Glutamatergic neuron (in vitro differentiated cells): ENCODE measurements at regions not wholly inside any gene's neighbourhood (a gene's known extent, or its start where the extent isn't known, plus 50 kb on each side); places are given as distances from the start of the nearest gene placed in this dataset.

Experiments used
- DNase-seq: peaks from one replicate; pipeline ENCODE4 v3.0.0; 2022
- H3K27ac Mint-ChIP-seq: one replicate; pipeline ENCODE4 v1.8.0; 2020; ENCODE audit warnings: mild to moderate bottlenecking, mixed read lengths, inconsistent platforms; ENCODE audit not compliant: unreplicated experiment
- H3K27me3 Mint-ChIP-seq: one replicate; pipeline ENCODE4 v1.8.0; 2020; ENCODE audit warnings: mild to moderate bottlenecking, moderate library complexity, mixed read lengths, inconsistent platforms; ENCODE audit not compliant: unreplicated experiment
- H3K36me3 Mint-ChIP-seq: one replicate; pipeline ENCODE4 v1.8.0; 2020; ENCODE audit warnings: mild to moderate bottlenecking, mixed read lengths, inconsistent platforms; ENCODE audit not compliant: unreplicated experiment
- H3K4me1 Mint-ChIP-seq: one replicate; pipeline ENCODE4 v1.8.0; 2020; ENCODE audit warnings: mild to moderate bottlenecking, low read depth, mixed read lengths, inconsistent platforms; ENCODE audit not compliant: unreplicated experiment
- H3K4me3 Mint-ChIP-seq: one replicate; pipeline ENCODE4 v1.8.0; 2020; ENCODE audit warnings: mild to moderate bottlenecking, mixed read lengths, inconsistent platforms; ENCODE audit not compliant: unreplicated experiment
- H3K9me3 Mint-ChIP-seq: one replicate; pipeline ENCODE4 v1.8.0; 2020; ENCODE audit warnings: mild to moderate bottlenecking, moderate library complexity, mixed read lengths, inconsistent platforms; ENCODE audit not compliant: unreplicated experiment
- TF ChIP-seq, protein P1 (sequence below): fragments of 200-600 bp; sonication (generic); IDR thresholded peaks from one replicate; pipeline ENCODE4 v1.5.0; 2021; ENCODE audit not compliant: partially characterized antibody, unreplicated experiment

DNA sequence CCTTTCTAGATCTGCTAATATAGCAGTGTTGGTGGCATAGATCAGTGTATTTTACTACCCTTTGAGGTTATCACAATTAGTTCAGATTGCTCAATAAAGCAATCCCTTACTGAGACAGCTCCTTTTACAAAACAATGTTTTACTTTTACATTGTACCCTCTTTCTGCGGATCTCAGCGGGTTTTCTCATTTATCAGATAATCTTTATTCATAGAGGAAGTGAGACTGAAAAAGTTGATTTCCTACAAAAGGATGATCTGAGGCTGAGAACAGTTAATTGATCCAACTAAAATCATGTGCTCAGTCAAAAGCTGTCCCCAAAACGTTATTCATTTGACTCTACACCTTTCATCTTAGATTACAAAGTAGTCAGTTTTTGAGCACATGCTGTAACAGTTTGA, 2319.9 kb downstream of the LRRC4C start:
- no peak overlapping the region for H3K4me3 Mint-ChIP-seq
- H3K27me3 Mint-ChIP-seq = no peaks in the 10 kb centered on the region
- TF ChIP-seq, protein P1, sequence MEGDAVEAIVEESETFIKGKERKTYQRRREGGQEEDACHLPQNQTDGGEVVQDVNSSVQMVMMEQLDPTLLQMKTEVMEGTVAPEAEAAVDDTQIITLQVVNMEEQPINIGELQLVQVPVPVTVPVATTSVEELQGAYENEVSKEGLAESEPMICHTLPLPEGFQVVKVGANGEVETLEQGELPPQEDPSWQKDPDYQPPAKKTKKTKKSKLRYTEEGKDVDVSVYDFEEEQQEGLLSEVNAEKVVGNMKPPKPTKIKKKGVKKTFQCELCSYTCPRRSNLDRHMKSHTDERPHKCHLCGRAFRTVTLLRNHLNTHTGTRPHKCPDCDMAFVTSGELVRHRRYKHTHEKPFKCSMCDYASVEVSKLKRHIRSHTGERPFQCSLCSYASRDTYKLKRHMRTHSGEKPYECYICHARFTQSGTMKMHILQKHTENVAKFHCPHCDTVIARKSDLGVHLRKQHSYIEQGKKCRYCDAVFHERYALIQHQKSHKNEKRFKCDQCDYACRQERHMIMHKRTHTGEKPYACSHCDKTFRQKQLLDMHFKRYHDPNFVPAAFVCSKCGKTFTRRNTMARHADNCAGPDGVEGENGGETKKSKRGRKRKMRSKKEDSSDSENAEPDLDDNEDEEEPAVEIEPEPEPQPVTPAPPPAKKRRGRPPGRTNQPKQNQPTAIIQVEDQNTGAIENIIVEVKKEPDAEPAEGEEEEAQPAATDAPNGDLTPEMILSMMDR = no peak
- H3K27ac Mint-ChIP-seq = no peak overlapping the region
- H3K36me3 Mint-ChIP-seq = no peaks in the 10 kb centered on the region
- H3K4me1 Mint-ChIP-seq = no peaks in the 10 kb centered on the region
- DNase-seq = no peak
- peaks cover 2% of the 10 kb centered on the region for H3K9me3 Mint-ChIP-seq

GRCh38 chr11:39120890-39121289, 2338.6 kb downstream of the LRRC4C start:
- no peak overlapping the region for H3K4me3 Mint-ChIP-seq
- no peak for DNase-seq
- no peaks in the 10 kb centered on the region for H3K4me1 Mint-ChIP-seq
- H3K9me3 Mint-ChIP-seq = no peaks in the 10 kb centered on the region
- H3K27me3 Mint-ChIP-seq = no peaks in the 10 kb centered on the region
- H3K27ac Mint-ChIP-seq = no peak overlapping the region
- no peaks in the 10 kb centered on the region for H3K36me3 Mint-ChIP-seq
- TF ChIP-seq, protein P1 = no peak

DNA sequence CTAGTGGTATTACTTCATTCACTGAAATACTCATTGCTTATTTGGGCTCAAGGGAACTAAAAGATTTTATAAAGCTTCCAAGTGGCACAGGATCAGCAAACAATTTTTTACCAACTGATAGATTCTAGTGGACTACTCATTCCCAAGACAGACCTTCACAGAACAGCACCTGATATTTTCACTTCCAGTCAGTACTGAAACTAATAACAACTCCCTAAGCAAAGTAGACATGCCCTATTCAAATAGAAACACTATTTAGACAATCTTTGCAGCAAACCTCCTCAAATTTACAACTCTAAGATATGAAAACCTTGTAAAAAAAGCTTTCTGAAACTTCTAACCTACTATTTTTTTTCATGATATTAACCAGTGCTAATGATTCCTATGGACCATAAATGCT, 2345.8 kb downstream of the LRRC4C start:
- Mint-ChIP-seq H3K9me3 (peaks cover 2% of the 10 kb centered on the region), H3K27ac (no peak overlapping the region), H3K36me3 (no peaks in the 10 kb centered on the region), H3K4me3 (no peak overlapping the region), H3K27me3 (peaks cover 3% of the 10 kb centered on the region), H3K4me1 (peaks cover 3% of the 10 kb centered on the region)
- TF ChIP-seq, protein P1 = no peak
- no peak for DNase-seq

GRCh38 chr11:39102236-39102635, 2357.2 kb downstream of the LRRC4C start:
- H3K27me3 Mint-ChIP-seq = peaks cover 1% of the 10 kb centered on the region
- no peaks in the 10 kb centered on the region for H3K4me1 Mint-ChIP-seq
- H3K27ac Mint-ChIP-seq = no peak overlapping the region
- H3K9me3 Mint-ChIP-seq = peaks cover 1% of the 10 kb centered on the region
- H3K4me3 Mint-ChIP-seq = no peak overlapping the region
- TF ChIP-seq, protein P1 = no peak
- no peaks in the 10 kb centered on the region for H3K36me3 Mint-ChIP-seq
- no peak for DNase-seq

- Mint-ChIP-seq H3K27me3 (no peaks in the 10 kb centered on the region), H3K36me3 (no peaks in the 10 kb centered on the region), H3K4me3 (no peak overlapping the region), H3K9me3 (peaks cover 4% of the 10 kb centered on the region), H3K4me1 (no peaks in the 10 kb centered on the region), H3K27ac (no peak overlapping the region)
- TF ChIP-seq, protein P1 = no peak
- DNase-seq = no peak
Observed at GRCh38 chr11:39078465-39078864, 2381.0 kb downstream of the LRRC4C start.
